ENCODE measurements at regions not wholly inside any gene's neighbourhood (a gene's known extent, or its start where the extent isn't known, plus 50 kb on each side); places are given as distances from the start of the nearest gene placed in this dataset.

DNA sequence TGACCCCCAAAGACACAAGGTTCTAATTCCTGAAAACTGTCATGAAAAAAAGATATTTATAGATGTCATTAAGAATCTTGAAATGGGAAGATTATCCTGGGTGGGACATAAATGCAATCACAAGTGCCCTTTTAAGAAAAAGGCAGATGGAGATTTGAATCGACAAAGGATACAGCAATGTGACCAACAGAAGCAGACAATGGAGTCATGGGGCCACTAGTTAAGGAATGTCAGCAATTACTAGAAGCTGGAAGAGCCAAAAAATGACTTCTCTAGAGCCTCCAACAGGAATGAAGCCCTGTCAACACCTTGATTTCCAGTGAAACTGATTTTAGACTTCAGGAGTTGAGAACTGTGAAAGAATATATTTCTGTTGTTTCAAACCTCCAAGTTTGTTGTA lies 448.5 kb downstream of the MEI4 start:
- TF ChIP-seq CTCF (IDR thresholded peaks at IDR 0.05; ENCODE audit: insufficient read depth, low read length, missing control alignments), result no peak
- DNase-seq (ENCODE audit: low read depth, low spot score), result no peak
- POLR2A ChIA-PET, result no interaction called here
- H3K4me3 ChIP-seq (ENCODE audit: low read depth, low read length), result no peak overlapping the region
- CTCF ChIA-PET, result no interaction called here

DNA sequence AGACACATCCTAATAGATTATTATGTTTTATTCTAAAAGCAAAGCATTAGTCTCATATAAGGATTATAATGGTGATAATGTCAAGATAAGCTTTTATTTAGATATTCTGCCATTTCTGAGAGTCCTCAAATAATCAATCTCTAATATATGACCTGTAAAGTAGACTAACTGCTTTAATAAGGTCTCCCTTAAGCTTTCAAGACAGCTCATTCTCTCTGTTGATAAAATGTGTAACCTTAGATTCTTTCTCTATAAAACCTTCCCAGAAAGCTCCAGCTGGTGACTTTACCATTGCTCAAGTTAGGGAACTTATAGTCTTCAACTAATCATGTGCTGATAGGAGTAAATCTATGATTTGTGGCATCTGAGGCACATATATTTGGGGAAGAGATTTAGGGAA lies 457.8 kb downstream of the MEI4 start:
- POLR2A ChIA-PET, result no interaction called here
- no peak overlapping the region for H3K4me3 ChIP-seq (ENCODE audit: low read depth, low read length)
- TF ChIP-seq CTCF (IDR thresholded peaks at IDR 0.05; ENCODE audit: insufficient read depth, low read length, missing control alignments), result no peak
- CTCF ChIA-PET, result no interaction called here
- DNase-seq (ENCODE audit: low read depth, low spot score), result no peak

- H3K4me3 ChIP-seq (ENCODE audit: low read depth, low read length), result no peak overlapping the region
- no peak for TF ChIP-seq CTCF (IDR thresholded peaks at IDR 0.05; ENCODE audit: insufficient read depth, low read length, missing control alignments)
- CTCF ChIA-PET, result no interaction called here
- no peak for DNase-seq (ENCODE audit: low read depth, low spot score)
- POLR2A ChIA-PET, result no interaction called here
Measured at GRCh38 chr6:78117966-78118365, 465.1 kb downstream of the MEI4 start.

GRCh38 chr6:78131521-78131920 lies 478.7 kb downstream of the MEI4 start:
- ChIA-PET POLR2A (no interaction called here), CTCF (no interaction called here)
- H3K4me3 ChIP-seq (ENCODE audit: low read depth, low read length), result no peak overlapping the region
- DNase-seq (ENCODE audit: low read depth, low spot score), result no peak
- no peak for TF ChIP-seq CTCF (IDR thresholded peaks at IDR 0.05; ENCODE audit: insufficient read depth, low read length, missing control alignments)

GRCh38 chr6:78132671-78133410 lies 480.0 kb downstream of the MEI4 start:
- no peak overlapping the region for H3K4me3 ChIP-seq (ENCODE audit: low read depth, low read length)
- no peak for DNase-seq (ENCODE audit: low read depth, low spot score)
- CTCF ChIA-PET, result no interaction called here
- POLR2A ChIA-PET, result no interaction called here
- no peak for TF ChIP-seq CTCF (IDR thresholded peaks at IDR 0.05; ENCODE audit: insufficient read depth, low read length, missing control alignments)

DNA sequence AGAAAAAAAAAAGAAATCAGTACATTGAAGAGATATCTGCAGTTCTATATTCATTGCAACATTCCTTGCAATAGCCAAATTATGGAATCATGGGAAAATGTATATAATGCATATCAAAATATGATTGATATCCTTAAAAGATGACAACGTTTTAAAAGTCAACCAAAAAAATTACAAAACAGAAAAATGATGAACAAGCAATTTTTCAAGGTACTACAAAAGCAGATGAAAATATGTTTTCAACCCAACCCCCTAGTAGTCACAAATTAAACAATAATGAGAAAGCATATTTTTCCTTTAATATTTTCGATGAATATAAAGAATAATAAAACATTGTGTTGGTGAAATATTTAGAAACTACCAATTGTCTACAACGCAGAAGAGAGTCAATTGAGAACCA lies 497.6 kb downstream of the MEI4 start:
- POLR2A ChIA-PET, result no interaction called here
- TF ChIP-seq CTCF (IDR thresholded peaks at IDR 0.05; ENCODE audit: insufficient read depth, low read length, missing control alignments), result no peak

More for the DNA sequence above, 497.6 kb downstream of the MEI4 start:
- CTCF ChIA-PET, result no interaction called here
- no peak overlapping the region for H3K4me3 ChIP-seq (ENCODE audit: low read depth, low read length)
- DNase-seq (ENCODE audit: low read depth, low spot score), result no peak

Measured in AG04449 (cell line).